HCT116 (cell line): ENCODE measurements at regions not wholly inside any gene's neighbourhood (a gene's known extent, or its start where the extent isn't known, plus 50 kb on each side); places are given as distances from the start of the nearest gene placed in this dataset.

Experiments
- CEBPB ChIP-seq: IDR thresholded peaks from 2 replicates; pipeline ENCODE4 v1.6.1; 2012; ENCODE audit warnings: low read depth
- SRF ChIP-seq: IDR thresholded peaks from 2 replicates; pipeline ENCODE4 v1.6.1; 2012; ENCODE audit warnings: low read depth
- ZFX ChIP-seq: fragments of 450-650 bp; IDR thresholded peaks from 2 replicates; pipeline ENCODE4 v1.6.1; 2017
- TF ChIP-seq, protein P1 (sequence below), 3 experiments: fragments of 200-600 bp in 1 of 3; sonication (generic) in 1 of 3; IDR thresholded peaks in 2 of 3; conservative IDR thresholded peaks in 1 of 3; 2 replicates each; pipeline ENCODE4 v1.5.1; 2012 to 2017; ENCODE audit warnings: low read depth in 2 of 3, low read length in 2 of 3, antibody characterized with exemption in 1 of 3, borderline replicate concordance in 1 of 3, control low read depth in 1 of 3, mild to moderate bottlenecking in 1 of 3, mixed read lengths in 1 of 3, mixed run types in 1 of 3, moderate library complexity in 1 of 3; ENCODE audit not compliant: insufficient read depth in 1 of 3
- TF ChIP-seq, protein P2 (sequence below): IDR thresholded peaks from 2 replicates; pipeline ENCODE4 v1.6.1; 2012

DNA sequence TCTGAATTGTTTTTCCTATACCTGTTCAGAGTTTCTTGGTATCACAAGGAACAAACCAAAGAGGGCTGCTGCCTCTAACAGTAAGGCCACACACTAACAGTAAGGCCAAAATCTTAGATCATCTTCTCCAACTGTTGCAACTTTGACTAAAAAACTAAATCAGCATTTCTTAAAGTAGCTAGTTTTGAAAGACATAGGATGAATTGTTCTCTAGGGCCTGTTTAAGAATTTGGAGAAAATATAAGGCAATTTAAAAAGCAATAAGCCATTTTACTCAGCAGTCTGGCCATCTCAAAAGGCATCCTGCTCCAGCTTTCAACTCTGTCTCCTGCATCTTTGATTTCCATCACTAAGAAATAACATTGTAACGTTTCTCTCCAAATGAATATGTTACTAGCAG, 105.0 kb upstream of the MON1B start:
- TF ChIP-seq, protein P1, sequence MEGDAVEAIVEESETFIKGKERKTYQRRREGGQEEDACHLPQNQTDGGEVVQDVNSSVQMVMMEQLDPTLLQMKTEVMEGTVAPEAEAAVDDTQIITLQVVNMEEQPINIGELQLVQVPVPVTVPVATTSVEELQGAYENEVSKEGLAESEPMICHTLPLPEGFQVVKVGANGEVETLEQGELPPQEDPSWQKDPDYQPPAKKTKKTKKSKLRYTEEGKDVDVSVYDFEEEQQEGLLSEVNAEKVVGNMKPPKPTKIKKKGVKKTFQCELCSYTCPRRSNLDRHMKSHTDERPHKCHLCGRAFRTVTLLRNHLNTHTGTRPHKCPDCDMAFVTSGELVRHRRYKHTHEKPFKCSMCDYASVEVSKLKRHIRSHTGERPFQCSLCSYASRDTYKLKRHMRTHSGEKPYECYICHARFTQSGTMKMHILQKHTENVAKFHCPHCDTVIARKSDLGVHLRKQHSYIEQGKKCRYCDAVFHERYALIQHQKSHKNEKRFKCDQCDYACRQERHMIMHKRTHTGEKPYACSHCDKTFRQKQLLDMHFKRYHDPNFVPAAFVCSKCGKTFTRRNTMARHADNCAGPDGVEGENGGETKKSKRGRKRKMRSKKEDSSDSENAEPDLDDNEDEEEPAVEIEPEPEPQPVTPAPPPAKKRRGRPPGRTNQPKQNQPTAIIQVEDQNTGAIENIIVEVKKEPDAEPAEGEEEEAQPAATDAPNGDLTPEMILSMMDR (IDR thresholded peaks at IDR 0.05 in 2 of 3, conservative IDR thresholded peaks at IDR 0.05 in 1 of 3; ENCODE audit: borderline replicate concordance in 1 of 3, insufficient read depth in 1 of 3, low read depth in 2 of 3, low read length in 2 of 3) = no peak
- no peak for TF ChIP-seq SRF
- TF ChIP-seq ZFX = no peak
- no peak for TF ChIP-seq CEBPB
- TF ChIP-seq, protein P2, sequence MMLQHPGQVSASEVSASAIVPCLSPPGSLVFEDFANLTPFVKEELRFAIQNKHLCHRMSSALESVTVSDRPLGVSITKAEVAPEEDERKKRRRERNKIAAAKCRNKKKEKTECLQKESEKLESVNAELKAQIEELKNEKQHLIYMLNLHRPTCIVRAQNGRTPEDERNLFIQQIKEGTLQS = no peak
